ENCODE measurements at regions not wholly inside any gene's neighbourhood (a gene's known extent, or its start where the extent isn't known, plus 50 kb on each side); places are given as distances from the start of the nearest gene placed in this dataset.

- CTCF ChIA-PET: no interaction called here
- H3K9me1 ChIP-seq (replicated peaks; ENCODE audit: control insufficient read depth, extremely low read depth, insufficient read depth, low read length): no peaks in the 10 kb centered on the region
- no peaks in the 10 kb centered on the region for H3K79me2 ChIP-seq (ENCODE audit: control insufficient read depth, insufficient read depth, low read length)
- no peak overlapping the region for H3K9ac ChIP-seq (replicated peaks; ENCODE audit: extremely low read depth, insufficient read depth, low read length)
- no peak for TF ChIP-seq FOS (IDR thresholded peaks at IDR 0.05; ENCODE audit: borderline replicate concordance, insufficient read depth, low read length)
- TF ChIP-seq MYC (IDR thresholded peaks at IDR 0.05; ENCODE audit: low read depth, low read length): no peak
- no peak for TF ChIP-seq POLR2A (IDR thresholded peaks at IDR 0.05; ENCODE audit: low read depth, low read length)
- TF ChIP-seq MAX (IDR thresholded peaks at IDR 0.05; ENCODE audit: insufficient read depth, insufficient read length): no peak
- no peak for TF ChIP-seq JUN (IDR thresholded peaks at IDR 0.05; ENCODE audit: borderline replicate concordance, insufficient read depth, insufficient read length, low read depth)
- TF ChIP-seq EZH2 (IDR thresholded peaks at IDR 0.05; ENCODE audit: borderline replicate concordance, low read depth, low read length, severe bottlenecking): no peak
- TF ChIP-seq POLR2AphosphoS5 (IDR thresholded peaks at IDR 0.05; ENCODE audit: insufficient read depth, low read depth, low read length): no peak
- TF ChIP-seq CTCF (IDR thresholded peaks at IDR 0.05; ENCODE audit: extremely low read depth in 1 of 2, insufficient read depth in 1 of 2, low read depth in 1 of 2, low read length in 2 of 2): no peak
- no peak for TF ChIP-seq GATA2 (IDR thresholded peaks at IDR 0.05; ENCODE audit: insufficient read depth, insufficient read length, low read depth, low read length)
- intact Hi-C loops (cut with micrococcal nuclease): no loop called here
- H3K4me3 ChIP-seq (replicated peaks in 1 of 3; ENCODE audit: insufficient read depth in 1 of 3, low read depth in 1 of 3, low read length in 3 of 3): no peak overlapping the region
- no peaks in the 10 kb centered on the region for H3K36me3 ChIP-seq (ENCODE audit: control insufficient read depth in 2 of 2, extremely low read depth in 1 of 2, insufficient read depth in 2 of 2, low read length in 2 of 2)
- H3K4me2 ChIP-seq (ENCODE audit: insufficient read depth, low read length): no peak overlapping the region
- H2AFZ ChIP-seq (ENCODE audit: low read depth, low read length): no peak overlapping the region
- H3K27me3 ChIP-seq (ENCODE audit: control insufficient read depth in 2 of 2, insufficient read depth in 2 of 2, low read length in 2 of 2): no peaks in the 10 kb centered on the region
- BruUV-seq (replicated peaks): no TSS peak
- dilution Hi-C loops (cut with MboI; ENCODE audit: extremely low pct_ligation_motif_present, low sequenced_read_pairs): no loop called here
- POLR2A ChIA-PET: no interaction called here
- no peak for DNase-seq (ENCODE audit: low read depth, low spot score)
- no peaks in the 10 kb centered on the region for H3K9me3 ChIP-seq (replicated peaks; ENCODE audit: control insufficient read depth, insufficient read depth, low read length)
- H4K20me1 ChIP-seq (replicated peaks; ENCODE audit: control insufficient read depth, extremely low read depth, insufficient read depth, low read length): no peaks in the 10 kb centered on the region
- H3K27ac ChIP-seq (ENCODE audit: insufficient read depth, low read depth, low read length): no peak overlapping the region
- FAIRE-seq: no peak
- no peaks in the 10 kb centered on the region for H3K4me1 ChIP-seq (ENCODE audit: control insufficient read depth, extremely low read depth, insufficient read depth, low read length)
Observed at GRCh38 chrY:16454799-16455198, 1425.2 kb downstream of the CDY2B start.

Data from endothelial cell of umbilical vein (primary cell).